ENCODE measurements at regions not wholly inside any gene's neighbourhood (a gene's known extent, or its start where the extent isn't known, plus 50 kb on each side); places are given as distances from the start of the nearest gene placed in this dataset.
A peak's percentile ranks its signal among the peaks of the same experiment; 100 is the strongest.

GRCh38 chr4:26023203-26023972, 109.4 kb downstream of the SMIM20 start:
- Mint-ChIP-seq H3K4me3 (no peak overlapping the region), H3K36me3 (ENCODE audit: insufficient read depth) (no peaks in the 10 kb centered on the region), H3K27ac (no peak overlapping the region), H3K9me3 (no peaks in the 10 kb centered on the region), H3K27me3 (peaks cover 13 to 52% of the 10 kb centered on the region in 2 donors), H3K4me1 (ENCODE audit: low read depth in 2 of 2) (peaks cover 0 to 2% of the 10 kb centered on the region in 2 donors)
- no peak for ATAC-seq (replicated peaks)
- DNase-seq: no peak

- DNase-seq: no peak
These were observed 110.1 kb downstream of the SMIM20 start for GRCh38 chr4:26024079-26024478.

GRCh38 chr4:26028133-26028792, 114.2 kb downstream of the SMIM20 start:
- Mint-ChIP-seq H3K27me3 (peaks cover 0 to 24% of the 10 kb centered on the region in 2 donors), H3K9me3 (no peaks in the 10 kb centered on the region), H3K27ac (no peak overlapping the region), H3K36me3 (ENCODE audit: insufficient read depth) (peaks cover 3% of the 10 kb centered on the region), H3K4me3 (no peak overlapping the region), H3K4me1 (ENCODE audit: low read depth in 2 of 2) (no peaks in the 10 kb centered on the region)
- ATAC-seq (replicated peaks) (no peak), DNase-seq (no peak)

More at GRCh38 chr4:26024079-26024478, 110.1 kb downstream of the SMIM20 start:
- H3K36me3 Mint-ChIP-seq (ENCODE audit: insufficient read depth): peaks cover 3% of the 10 kb centered on the region
- H3K27me3 Mint-ChIP-seq: peaks cover 13 to 55% of the 10 kb centered on the region in 2 donors
- H3K27ac Mint-ChIP-seq: no peak overlapping the region
- no peak overlapping the region for H3K4me3 Mint-ChIP-seq
- ATAC-seq (replicated peaks): no peak
- H3K9me3 Mint-ChIP-seq: no peaks in the 10 kb centered on the region
- peaks cover 0 to 2% of the 10 kb centered on the region in 2 donors for H3K4me1 Mint-ChIP-seq (ENCODE audit: low read depth in 2 of 2)

GRCh38 chr4:26028793-26029567, 115.0 kb downstream of the SMIM20 start:
- Mint-ChIP-seq H3K4me1 (ENCODE audit: low read depth in 2 of 2) (no peaks in the 10 kb centered on the region), H3K9me3 (no peaks in the 10 kb centered on the region), H3K27me3 (peaks cover 0 to 17% of the 10 kb centered on the region in 2 donors), H3K27ac (no peak overlapping the region), H3K4me3 (no peak overlapping the region), H3K36me3 (ENCODE audit: insufficient read depth) (peaks cover 3% of the 10 kb centered on the region)
- ATAC-seq (replicated peaks) (peak; percentile 87), DNase-seq (peak; percentile 42 to 53 (median 52))

GRCh38 chr4:26029568-26030131, 115.6 kb downstream of the SMIM20 start:
- ATAC-seq (replicated peaks): no peak
- no peak overlapping the region for H3K4me3 Mint-ChIP-seq
- DNase-seq: no peak
- H3K27ac Mint-ChIP-seq: no peak overlapping the region
- no peaks in the 10 kb centered on the region for H3K9me3 Mint-ChIP-seq
- no peaks in the 10 kb centered on the region for H3K4me1 Mint-ChIP-seq (ENCODE audit: low read depth in 2 of 2)
- peaks cover 0 to 17% of the 10 kb centered on the region in 2 donors for H3K27me3 Mint-ChIP-seq
- H3K36me3 Mint-ChIP-seq (ENCODE audit: insufficient read depth): peaks cover 3% of the 10 kb centered on the region

- no peak overlapping the region for H3K4me3 Mint-ChIP-seq
- ATAC-seq (replicated peaks) (no peak), DNase-seq (no peak)
- peaks cover 3% of the 10 kb centered on the region for H3K36me3 Mint-ChIP-seq (ENCODE audit: insufficient read depth)
- peaks cover 0 to 17% of the 10 kb centered on the region in 2 donors for H3K27me3 Mint-ChIP-seq
- no peak overlapping the region for H3K27ac Mint-ChIP-seq
- no peaks in the 10 kb centered on the region for H3K9me3 Mint-ChIP-seq
- H3K4me1 Mint-ChIP-seq (ENCODE audit: low read depth in 2 of 2): no peaks in the 10 kb centered on the region
These were observed 116.2 kb downstream of the SMIM20 start for GRCh38 chr4:26030260-26030667.

- peaks cover 0 to 17% of the 10 kb centered on the region in 2 donors for H3K27me3 Mint-ChIP-seq
- H3K9me3 Mint-ChIP-seq: no peaks in the 10 kb centered on the region
- DNase-seq: no peak
- H3K36me3 Mint-ChIP-seq (ENCODE audit: insufficient read depth): peaks cover 3% of the 10 kb centered on the region
- no peak overlapping the region for H3K4me3 Mint-ChIP-seq
- no peak for ATAC-seq (replicated peaks)
- no peaks in the 10 kb centered on the region for H3K4me1 Mint-ChIP-seq (ENCODE audit: low read depth in 2 of 2)
- no peak overlapping the region for H3K27ac Mint-ChIP-seq
These were observed 116.8 kb downstream of the SMIM20 start for GRCh38 chr4:26030780-26031179.

GRCh38 chr4:26031704-26032103, 117.7 kb downstream of the SMIM20 start:
- ATAC-seq (replicated peaks): no peak
- Mint-ChIP-seq H3K9me3 (no peaks in the 10 kb centered on the region), H3K4me1 (ENCODE audit: low read depth in 2 of 2) (no peaks in the 10 kb centered on the region), H3K4me3 (no peak overlapping the region), H3K27me3 (peaks cover 0 to 17% of the 10 kb centered on the region in 2 donors), H3K36me3 (ENCODE audit: insufficient read depth) (peaks cover 3% of the 10 kb centered on the region), H3K27ac (no peak overlapping the region)
- DNase-seq: no peak

GRCh38 chr4:26032142-26032541, 118.1 kb downstream of the SMIM20 start:
- no peak overlapping the region for H3K27ac Mint-ChIP-seq
- no peaks in the 10 kb centered on the region for H3K9me3 Mint-ChIP-seq
- peaks cover 3% of the 10 kb centered on the region for H3K36me3 Mint-ChIP-seq (ENCODE audit: insufficient read depth)
- H3K27me3 Mint-ChIP-seq: peaks cover 0 to 15% of the 10 kb centered on the region in 2 donors
- no peaks in the 10 kb centered on the region for H3K4me1 Mint-ChIP-seq (ENCODE audit: low read depth in 2 of 2)
- ATAC-seq (replicated peaks) (no peak), DNase-seq (no peak)
- no peak overlapping the region for H3K4me3 Mint-ChIP-seq

- H3K9me3 Mint-ChIP-seq: no peaks in the 10 kb centered on the region
- peaks cover 0 to 9% of the 10 kb centered on the region in 2 donors for H3K27me3 Mint-ChIP-seq
These were observed 118.8 kb downstream of the SMIM20 start for GRCh38 chr4:26032630-26033317.

GRCh38 chr4:26033389-26033788, 119.4 kb downstream of the SMIM20 start:
- H3K9me3 Mint-ChIP-seq: no peaks in the 10 kb centered on the region
- H3K27me3 Mint-ChIP-seq: peaks cover 0 to 3% of the 10 kb centered on the region in 2 donors
- peaks cover 6% of the 10 kb centered on the region for H3K36me3 Mint-ChIP-seq (ENCODE audit: insufficient read depth)
- no peak for ATAC-seq (replicated peaks)
- H3K27ac Mint-ChIP-seq: no peak overlapping the region
- no peak for DNase-seq
- H3K4me3 Mint-ChIP-seq: no peak overlapping the region
- no peaks in the 10 kb centered on the region for H3K4me1 Mint-ChIP-seq (ENCODE audit: low read depth in 2 of 2)

More at GRCh38 chr4:26032630-26033317, 118.8 kb downstream of the SMIM20 start:
- DNase-seq: no peak
- no peaks in the 10 kb centered on the region for H3K4me1 Mint-ChIP-seq (ENCODE audit: low read depth in 2 of 2)
- ATAC-seq (replicated peaks): no peak
- no peak overlapping the region for H3K27ac Mint-ChIP-seq
- peaks cover 3% of the 10 kb centered on the region for H3K36me3 Mint-ChIP-seq (ENCODE audit: insufficient read depth)
- no peak overlapping the region for H3K4me3 Mint-ChIP-seq

- ATAC-seq (replicated peaks): no peak
- Mint-ChIP-seq H3K4me3 (no peak overlapping the region), H3K27me3 (peaks cover 0 to 9% of the 10 kb centered on the region in 2 donors), H3K36me3 (ENCODE audit: insufficient read depth) (peaks cover 3% of the 10 kb centered on the region), H3K4me1 (ENCODE audit: low read depth in 2 of 2) (no peaks in the 10 kb centered on the region), H3K9me3 (no peaks in the 10 kb centered on the region), H3K27ac (no peak overlapping the region)
- no peak for DNase-seq
These were observed 120.8 kb downstream of the SMIM20 start for GRCh38 chr4:26034849-26035248.

- Mint-ChIP-seq H3K27ac (no peak overlapping the region), H3K27me3 (peaks cover 0 to 9% of the 10 kb centered on the region in 2 donors)
These were observed 121.9 kb downstream of the SMIM20 start for GRCh38 chr4:26035921-26036320.

More at GRCh38 chr4:26035921-26036320, 121.9 kb downstream of the SMIM20 start:
- H3K36me3 Mint-ChIP-seq (ENCODE audit: insufficient read depth): peaks cover 3% of the 10 kb centered on the region
- no peak overlapping the region for H3K4me3 Mint-ChIP-seq
- H3K4me1 Mint-ChIP-seq (ENCODE audit: low read depth in 2 of 2): no peaks in the 10 kb centered on the region
- DNase-seq (no peak), ATAC-seq (replicated peaks) (no peak)
- no peaks in the 10 kb centered on the region for H3K9me3 Mint-ChIP-seq
